ENCODE measurements at regions not wholly inside any gene's neighbourhood (a gene's known extent, or its start where the extent isn't known, plus 50 kb on each side); places are given as distances from the start of the nearest gene placed in this dataset.

DNA sequence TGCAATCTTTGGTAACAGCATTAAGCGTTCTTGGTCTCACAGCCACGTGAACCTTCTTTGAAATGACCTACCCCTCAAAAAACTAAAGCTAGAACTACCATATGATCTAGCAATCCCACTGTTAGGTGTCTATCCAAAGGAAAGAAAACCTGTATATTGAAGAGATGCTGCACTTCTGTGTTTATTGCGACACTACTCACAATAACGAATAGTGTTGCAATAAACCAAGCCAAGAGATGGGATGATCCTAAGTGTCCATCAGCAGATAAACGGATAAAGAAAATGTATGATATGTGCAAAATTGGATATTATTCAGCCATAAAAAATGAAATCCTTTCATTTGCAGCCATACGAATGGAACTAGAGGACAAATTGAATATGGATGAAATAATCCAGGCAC is 637.9 kb downstream of the EFNB2 start:
- Histone ChIP-seq H3K4me1 (ENCODE audit: control insufficient read depth, insufficient read depth, low read length) (no peaks in the 10 kb centered on the region), H3K9ac (ENCODE audit: low read length) (no peak overlapping the region), H3K27me3 (replicated peaks; ENCODE audit: control insufficient read depth, insufficient read depth, low read length) (no peaks in the 10 kb centered on the region), H3K36me3 (ENCODE audit: control insufficient read depth, insufficient read depth, low read length, severe bottlenecking) (no peaks in the 10 kb centered on the region), H3K4me3 (ENCODE audit: low read length) (no peak overlapping the region), H3K9me3 (ENCODE audit: control insufficient read depth, low read length) (no peaks in the 10 kb centered on the region)
- no peak for DNase-seq (ENCODE audit: low read depth)

DNA sequence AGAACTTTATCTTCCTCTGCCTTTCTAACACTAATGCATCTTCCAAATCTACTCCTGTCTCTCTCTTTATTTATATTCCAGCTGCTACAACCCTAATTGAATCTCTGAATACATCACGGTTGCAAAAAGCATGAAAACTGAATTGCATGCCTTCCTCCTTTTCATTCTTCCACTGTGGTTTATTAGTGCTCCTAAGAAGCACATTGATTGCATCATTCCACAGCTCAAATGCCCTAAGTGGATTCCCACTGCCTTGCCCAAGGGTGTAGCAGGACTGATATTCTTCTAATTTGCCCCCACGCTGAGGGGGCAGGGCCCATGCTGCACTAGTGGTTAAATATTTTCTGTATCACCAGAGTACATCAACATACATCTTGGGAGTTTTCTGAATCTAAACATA is 640.8 kb downstream of the EFNB2 start:
- Histone ChIP-seq H3K9ac (ENCODE audit: low read length) (no peak overlapping the region), H3K27me3 (replicated peaks; ENCODE audit: control insufficient read depth, insufficient read depth, low read length) (no peaks in the 10 kb centered on the region), H3K36me3 (ENCODE audit: control insufficient read depth, insufficient read depth, low read length, severe bottlenecking) (no peaks in the 10 kb centered on the region), H3K4me1 (ENCODE audit: control insufficient read depth, insufficient read depth, low read length) (no peaks in the 10 kb centered on the region), H3K9me3 (ENCODE audit: control insufficient read depth, low read length) (peaks cover 4% of the 10 kb centered on the region), H3K4me3 (ENCODE audit: low read length) (no peak overlapping the region)
- peak; percentile 62 for DNase-seq (ENCODE audit: low read depth)

DNA sequence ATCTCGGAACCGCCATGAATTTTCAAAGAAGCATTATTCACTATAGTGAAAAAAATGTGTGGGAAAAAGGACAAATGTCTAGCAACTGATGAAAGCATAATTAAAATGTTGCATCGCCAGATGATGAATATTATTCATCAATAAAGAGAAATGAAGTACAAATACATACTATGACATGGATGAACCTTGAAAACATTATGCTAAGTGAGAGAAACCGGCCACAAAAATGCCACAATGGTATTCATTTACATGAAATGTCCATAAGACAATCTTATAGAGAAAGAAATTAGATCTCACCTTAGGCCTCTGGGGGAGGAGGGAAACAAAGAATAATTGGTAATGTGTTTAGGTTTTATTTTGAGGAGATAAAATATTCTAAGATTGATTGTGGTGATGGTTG is 645.0 kb downstream of the EFNB2 start:
- peaks cover 4% of the 10 kb centered on the region for H3K9me3 ChIP-seq (ENCODE audit: control insufficient read depth, low read length)
- no peak overlapping the region for H3K4me3 ChIP-seq (ENCODE audit: low read length)
- no peak for DNase-seq (ENCODE audit: low read depth)
- no peak overlapping the region for H3K9ac ChIP-seq (ENCODE audit: low read length)
- no peaks in the 10 kb centered on the region for H3K27me3 ChIP-seq (replicated peaks; ENCODE audit: control insufficient read depth, insufficient read depth, low read length)
- H3K4me1 ChIP-seq (ENCODE audit: control insufficient read depth, insufficient read depth, low read length), result no peaks in the 10 kb centered on the region
- H3K36me3 ChIP-seq (ENCODE audit: control insufficient read depth, insufficient read depth, low read length, severe bottlenecking), result no peaks in the 10 kb centered on the region

DNA sequence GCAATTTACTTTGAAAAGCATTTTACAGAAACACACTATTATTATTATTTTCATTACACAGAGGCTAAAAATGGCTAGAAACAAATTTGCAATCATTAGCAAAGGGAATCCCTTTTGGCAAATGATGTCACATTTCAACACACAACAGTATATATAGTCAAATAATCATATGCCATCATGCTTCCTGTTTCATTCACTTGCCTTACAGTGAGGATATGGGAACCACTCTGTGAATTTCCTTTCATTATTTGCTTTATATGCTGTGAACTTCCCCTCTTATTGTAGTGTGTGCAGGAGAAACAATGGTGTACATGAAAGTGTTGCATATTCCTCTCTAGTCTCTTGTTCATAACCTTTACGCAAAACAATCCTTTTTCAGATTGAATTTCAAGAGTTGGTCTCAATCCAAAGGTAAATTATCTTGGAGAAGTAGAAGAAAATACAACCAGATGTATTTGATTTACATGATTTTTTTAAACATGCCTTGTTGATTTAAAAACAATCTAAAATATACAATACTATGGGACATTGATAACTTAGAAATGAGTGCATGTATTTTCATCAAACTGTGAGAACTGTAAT is 657.3 kb downstream of the EFNB2 start:
- DNase-seq (ENCODE audit: low read depth), result peak; percentile 37
- Histone ChIP-seq H3K9ac (ENCODE audit: low read length) (no peak overlapping the region), H3K4me3 (ENCODE audit: low read length) (no peak overlapping the region), H3K36me3 (ENCODE audit: control insufficient read depth, insufficient read depth, low read length, severe bottlenecking) (no peaks in the 10 kb centered on the region), H3K27me3 (replicated peaks; ENCODE audit: control insufficient read depth, insufficient read depth, low read length) (peaks cover 2% of the 10 kb centered on the region), H3K4me1 (ENCODE audit: control insufficient read depth, insufficient read depth, low read length) (no peaks in the 10 kb centered on the region), H3K9me3 (ENCODE audit: control insufficient read depth, low read length) (no peaks in the 10 kb centered on the region)

DNA sequence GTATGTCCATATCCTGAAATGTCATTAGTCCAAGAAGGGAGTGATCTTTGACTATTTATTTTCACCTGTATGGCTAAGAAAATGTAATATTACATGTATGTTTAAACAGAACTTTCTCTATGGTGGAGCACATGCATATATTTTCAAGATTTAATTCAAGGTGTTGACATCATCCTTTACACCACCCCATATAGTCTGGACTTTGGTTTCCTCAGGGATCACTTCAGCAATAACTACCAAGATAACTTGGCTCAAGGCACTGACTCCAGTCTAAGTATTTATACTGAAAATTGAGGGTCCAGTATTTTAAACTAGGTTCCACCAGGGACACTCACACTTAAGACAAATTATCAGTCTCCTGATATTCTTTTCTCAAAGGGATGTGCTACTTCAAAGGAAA is 660.6 kb downstream of the EFNB2 start:
- DNase-seq (ENCODE audit: low read depth), result no peak
- H3K9ac ChIP-seq (ENCODE audit: low read length), result no peak overlapping the region
- no peaks in the 10 kb centered on the region for H3K9me3 ChIP-seq (ENCODE audit: control insufficient read depth, low read length)
- H3K4me3 ChIP-seq (ENCODE audit: low read length), result no peak overlapping the region
- H3K4me1 ChIP-seq (ENCODE audit: control insufficient read depth, insufficient read depth, low read length), result no peaks in the 10 kb centered on the region
- H3K36me3 ChIP-seq (ENCODE audit: control insufficient read depth, insufficient read depth, low read length, severe bottlenecking), result no peaks in the 10 kb centered on the region
- H3K27me3 ChIP-seq (replicated peaks; ENCODE audit: control insufficient read depth, insufficient read depth, low read length), result peaks cover 2% of the 10 kb centered on the region

GRCh38 chr13:105871768-105872167 is 663.7 kb downstream of the EFNB2 start:
- Histone ChIP-seq H3K27me3 (replicated peaks; ENCODE audit: control insufficient read depth, insufficient read depth, low read length) (no peaks in the 10 kb centered on the region), H3K4me1 (ENCODE audit: control insufficient read depth, insufficient read depth, low read length) (no peaks in the 10 kb centered on the region), H3K9ac (ENCODE audit: low read length) (no peak overlapping the region), H3K9me3 (ENCODE audit: control insufficient read depth, low read length) (no peaks in the 10 kb centered on the region), H3K36me3 (ENCODE audit: control insufficient read depth, insufficient read depth, low read length, severe bottlenecking) (no peaks in the 10 kb centered on the region), H3K4me3 (ENCODE audit: low read length) (no peak overlapping the region)
- DNase-seq (ENCODE audit: low read depth), result no peak

DNA sequence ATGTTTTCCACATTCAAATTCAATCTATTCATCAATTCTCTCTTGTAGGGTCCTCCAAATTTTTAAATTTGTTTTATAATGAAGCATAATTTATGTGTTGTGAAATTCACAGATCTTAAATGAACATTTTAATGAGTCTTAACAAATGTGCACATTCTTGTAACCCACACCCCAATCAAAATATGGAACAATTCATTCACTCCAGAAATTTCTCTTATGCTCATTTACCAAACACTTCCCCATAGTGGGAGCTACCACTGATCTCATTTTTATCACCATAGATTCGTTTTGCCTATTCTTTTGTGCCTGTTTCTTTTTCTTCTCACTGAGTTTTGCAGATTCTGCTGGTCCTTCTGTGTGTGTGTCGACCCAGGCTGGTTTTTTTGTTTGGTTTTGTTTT is 664.1 kb downstream of the EFNB2 start:
- Histone ChIP-seq H3K27me3 (replicated peaks; ENCODE audit: control insufficient read depth, insufficient read depth, low read length) (no peaks in the 10 kb centered on the region), H3K9ac (ENCODE audit: low read length) (no peak overlapping the region), H3K4me1 (ENCODE audit: control insufficient read depth, insufficient read depth, low read length) (no peaks in the 10 kb centered on the region), H3K9me3 (ENCODE audit: control insufficient read depth, low read length) (no peaks in the 10 kb centered on the region), H3K4me3 (ENCODE audit: low read length) (no peak overlapping the region), H3K36me3 (ENCODE audit: control insufficient read depth, insufficient read depth, low read length, severe bottlenecking) (no peaks in the 10 kb centered on the region)
- no peak for DNase-seq (ENCODE audit: low read depth)

GRCh38 chr13:105863300-105863920 is 672.1 kb downstream of the EFNB2 start:
- Histone ChIP-seq H3K4me3 (ENCODE audit: low read length) (no peak overlapping the region), H3K9me3 (ENCODE audit: control insufficient read depth, low read length) (no peaks in the 10 kb centered on the region), H3K36me3 (ENCODE audit: control insufficient read depth, insufficient read depth, low read length, severe bottlenecking) (no peaks in the 10 kb centered on the region), H3K9ac (ENCODE audit: low read length) (no peak overlapping the region), H3K27me3 (replicated peaks; ENCODE audit: control insufficient read depth, insufficient read depth, low read length) (no peaks in the 10 kb centered on the region), H3K4me1 (ENCODE audit: control insufficient read depth, insufficient read depth, low read length) (no peaks in the 10 kb centered on the region)
- DNase-seq (ENCODE audit: low read depth), result no peak

GRCh38 chr13:105848494-105848893 is 687.0 kb downstream of the EFNB2 start:
- no peaks in the 10 kb centered on the region for H3K27me3 ChIP-seq (replicated peaks; ENCODE audit: control insufficient read depth, insufficient read depth, low read length)
- no peaks in the 10 kb centered on the region for H3K36me3 ChIP-seq (ENCODE audit: control insufficient read depth, insufficient read depth, low read length, severe bottlenecking)
- H3K4me3 ChIP-seq (ENCODE audit: low read length), result no peak overlapping the region
- DNase-seq (ENCODE audit: low read depth), result no peak
- H3K9me3 ChIP-seq (ENCODE audit: control insufficient read depth, low read length), result no peaks in the 10 kb centered on the region
- H3K9ac ChIP-seq (ENCODE audit: low read length), result no peak overlapping the region
- no peaks in the 10 kb centered on the region for H3K4me1 ChIP-seq (ENCODE audit: control insufficient read depth, insufficient read depth, low read length)

- H3K9ac ChIP-seq (ENCODE audit: low read length), result no peak overlapping the region
- peak; percentile 6 for DNase-seq (ENCODE audit: low read depth)
Measured at GRCh38 chr13:105847527-105848291, 687.8 kb downstream of the EFNB2 start.

DNA sequence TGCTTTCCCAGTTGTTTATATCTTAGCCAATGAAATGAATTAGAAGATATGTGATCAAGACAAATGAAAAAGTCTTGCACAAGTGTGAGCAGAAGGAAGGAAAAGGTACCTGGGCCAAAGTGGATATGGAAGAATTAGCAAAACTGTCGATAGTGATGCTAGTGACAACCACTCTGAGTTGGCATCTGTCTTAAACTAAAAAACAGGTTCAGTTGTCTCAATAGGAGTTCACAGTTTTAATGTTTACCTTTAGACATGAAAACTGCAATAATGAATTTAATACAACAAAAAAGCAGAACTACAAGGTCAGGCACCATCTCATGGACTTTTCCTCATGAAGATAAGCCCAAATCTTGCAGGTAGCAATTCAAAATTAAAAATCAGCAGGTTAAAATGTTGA is 688.5 kb downstream of the EFNB2 start:
- Histone ChIP-seq H3K4me1 (ENCODE audit: control insufficient read depth, insufficient read depth, low read length) (no peaks in the 10 kb centered on the region), H3K27me3 (replicated peaks; ENCODE audit: control insufficient read depth, insufficient read depth, low read length) (no peaks in the 10 kb centered on the region), H3K4me3 (ENCODE audit: low read length) (no peak overlapping the region), H3K36me3 (ENCODE audit: control insufficient read depth, insufficient read depth, low read length, severe bottlenecking) (no peaks in the 10 kb centered on the region), H3K9ac (ENCODE audit: low read length) (no peak overlapping the region), H3K9me3 (ENCODE audit: control insufficient read depth, low read length) (no peaks in the 10 kb centered on the region)
- DNase-seq (ENCODE audit: low read depth), result no peak

More at GRCh38 chr13:105847527-105848291, 687.8 kb downstream of the EFNB2 start:
- H3K27me3 ChIP-seq (replicated peaks; ENCODE audit: control insufficient read depth, insufficient read depth, low read length), result no peaks in the 10 kb centered on the region
- no peaks in the 10 kb centered on the region for H3K4me1 ChIP-seq (ENCODE audit: control insufficient read depth, insufficient read depth, low read length)
- no peak overlapping the region for H3K4me3 ChIP-seq (ENCODE audit: low read length)
- H3K36me3 ChIP-seq (ENCODE audit: control insufficient read depth, insufficient read depth, low read length, severe bottlenecking), result no peaks in the 10 kb centered on the region
- no peaks in the 10 kb centered on the region for H3K9me3 ChIP-seq (ENCODE audit: control insufficient read depth, low read length)

Data from adipocyte (in vitro differentiated cells).